Stimulated activated CD4-positive, alpha-beta T cell treated with anti-CD3 and anti-CD28 coated beads, Interleukin-4, amount 100 ng/mL, for 48 hours (primary cell): ENCODE measurements at regions not wholly inside any gene's neighbourhood (a gene's known extent, or its start where the extent isn't known, plus 50 kb on each side); places are given as distances from the start of the nearest gene placed in this dataset.

Source experiments
- DNase-seq, 2 donors: peaks; one replicate each; pipeline ENCODE4 v3.0.0-alpha.2; 2020; ENCODE audit warnings: low read depth in 2 of 2

GRCh38 chr6:95501032-95501904 lies 76.1 kb upstream of the MANEA start:
- DNase-seq: no peak

- no peak for DNase-seq
Observed at GRCh38 chr6:95503568-95503967, 73.8 kb upstream of the MANEA start.

- no peak for DNase-seq
Observed at GRCh38 chr6:95511404-95511803, 65.9 kb upstream of the MANEA start.

GRCh38 chr6:95515975-95516374 lies 61.4 kb upstream of the MANEA start:
- no peak for DNase-seq

- no peak for DNase-seq
Observed at GRCh38 chr6:95517004-95517403, 60.3 kb upstream of the MANEA start.

GRCh38 chr6:95517568-95517967 lies 59.8 kb upstream of the MANEA start:
- DNase-seq: no peak

- DNase-seq: no peak
Observed at GRCh38 chr6:95518630-95519227, 58.6 kb upstream of the MANEA start.

GRCh38 chr6:95519228-95520037 lies 57.9 kb upstream of the MANEA start:
- no peak for DNase-seq

GRCh38 chr6:95521181-95521580 lies 56.2 kb upstream of the MANEA start:
- DNase-seq: no peak
